HG03378 (cell line): ENCODE measurements at regions not wholly inside any gene's neighbourhood (a gene's known extent, or its start where the extent isn't known, plus 50 kb on each side); places are given as distances from the start of the nearest gene placed in this dataset.
A peak's percentile ranks its signal among the peaks of the same experiment; 100 is the strongest.

Experiments
- ATAC-seq: cut with Tn5 transposase; IDR thresholded peaks from one replicate; pipeline ENCODE4 v1.9.1; 2021; ENCODE audit warnings: mild to moderate bottlenecking, moderate library complexity; ENCODE audit not compliant: unreplicated experiment

GRCh38 chr11:16441461-16441860 is 85.1 kb upstream of the SOX6 start:
- no peak for ATAC-seq

- no peak for ATAC-seq
Measured at GRCh38 chr11:16440136-16440535, 83.8 kb upstream of the SOX6 start.

GRCh38 chr11:16434036-16434435 is 77.7 kb upstream of the SOX6 start:
- no peak for ATAC-seq

DNA sequence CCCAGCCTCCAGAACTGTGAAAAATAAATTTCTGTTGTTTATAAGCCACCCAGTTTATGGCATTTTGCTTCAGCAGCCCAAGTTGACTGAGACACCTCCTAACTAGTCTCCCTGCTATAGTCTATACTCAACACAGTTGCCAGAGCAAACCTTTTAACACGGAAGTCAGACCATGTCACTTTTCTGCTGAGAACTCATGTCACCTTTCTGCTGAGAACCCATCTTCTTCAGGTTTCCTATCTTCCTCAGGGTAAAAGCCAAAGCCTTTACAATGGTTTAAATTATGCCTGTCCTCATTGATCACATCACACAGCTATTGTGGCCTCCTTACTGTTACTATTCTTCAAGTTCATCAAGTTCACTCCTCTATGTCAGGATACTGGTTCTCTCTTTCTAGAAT is 74.3 kb upstream of the SOX6 start:
- ATAC-seq, result no peak

GRCh38 chr11:16421826-16422225 is 65.5 kb upstream of the SOX6 start:
- ATAC-seq, result no peak

- ATAC-seq, result no peak
Measured at GRCh38 chr11:16418428-16419097, 62.2 kb upstream of the SOX6 start.

GRCh38 chr11:16412525-16413172 is 56.3 kb upstream of the SOX6 start:
- ATAC-seq, result peak; percentile 90

DNA sequence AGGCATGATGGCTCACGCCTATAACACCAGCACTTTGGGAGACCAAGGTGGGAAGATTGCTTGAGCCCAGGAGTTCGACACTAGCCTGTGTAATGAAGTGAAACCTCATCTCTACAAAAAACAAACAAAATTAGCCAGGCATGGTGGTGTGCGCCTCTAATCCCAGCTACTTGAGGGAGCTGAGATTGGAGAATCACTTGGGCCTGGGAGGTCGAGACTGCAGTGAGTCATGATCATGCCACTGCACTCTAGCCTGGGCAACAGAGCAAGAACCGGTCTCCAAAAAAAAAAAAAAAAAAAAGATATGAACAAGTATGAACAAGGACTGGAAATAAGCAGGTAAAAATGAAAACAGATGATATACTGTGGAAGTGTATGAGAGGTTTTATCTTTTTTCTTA is 54.1 kb upstream of the SOX6 start:
- ATAC-seq, result no peak

DNA sequence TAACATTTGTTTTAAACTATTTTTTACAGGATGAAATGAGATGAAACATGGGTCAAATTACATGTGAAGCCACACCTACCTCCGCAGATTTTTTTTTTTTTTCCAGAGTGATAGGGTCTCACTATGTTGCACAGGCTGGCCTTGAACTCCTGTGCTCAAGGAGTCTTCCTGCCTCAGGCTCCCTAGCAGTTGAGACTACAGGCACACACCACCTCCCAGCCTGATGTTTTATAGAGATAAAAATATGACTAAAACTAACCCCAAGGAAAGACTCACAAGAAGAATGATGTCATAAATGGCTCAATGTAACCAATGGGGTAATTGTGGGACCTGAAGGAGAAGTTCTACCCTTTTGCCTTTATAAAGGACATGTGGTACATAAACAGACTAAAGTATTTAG is 52.3 kb upstream of the SOX6 start:
- no peak for ATAC-seq

DNA sequence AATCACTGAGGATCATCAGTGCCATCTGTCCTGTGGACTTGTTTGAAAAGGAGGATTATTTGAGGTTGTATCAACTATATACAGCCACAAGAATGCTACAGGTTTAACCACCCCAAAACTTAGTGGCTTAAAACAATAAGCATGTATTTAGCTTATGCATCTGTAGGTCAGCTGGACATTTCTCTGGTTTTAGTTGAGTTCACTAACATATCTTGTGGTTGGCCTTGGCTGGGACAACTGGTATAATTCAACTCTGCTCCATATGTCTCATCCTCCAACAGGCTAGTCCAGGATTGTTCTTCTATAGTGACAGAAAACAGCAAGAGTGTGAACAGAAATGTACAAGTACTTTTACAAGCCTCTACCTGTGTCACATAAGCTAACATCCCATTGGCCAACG is 49.9 kb upstream of the SOX6 start:
- no peak for ATAC-seq
